Mesendoderm (in vitro differentiated cells): ENCODE measurements at regions not wholly inside any gene's neighbourhood (a gene's known extent, or its start where the extent isn't known, plus 50 kb on each side); places are given as distances from the start of the nearest gene placed in this dataset.

Experiments
- DNase-seq: peaks from one replicate; pipeline ENCODE4 v3.0.0; 2013
- H2AK5ac ChIP-seq: 2 replicates; pipeline ENCODE4 v1.6.1; 2013; ENCODE audit warnings: low read length, inconsistent platforms
- H2BK120ac ChIP-seq: 2 replicates; pipeline ENCODE4 v1.6.1; 2013; ENCODE audit warnings: low read depth, mild to moderate bottlenecking, low read length, moderate library complexity, mixed read lengths
- H2BK15ac ChIP-seq: replicated peaks from 2 replicates; pipeline ENCODE4 v1.6.1; 2013; ENCODE audit warnings: low read depth, mild to moderate bottlenecking, moderate library complexity
- H2BK5ac ChIP-seq: 2 replicates; pipeline ENCODE4 v1.6.1; 2013; ENCODE audit warnings: low read length, inconsistent platforms
- H3K18ac ChIP-seq: 2 replicates; pipeline ENCODE4 v1.6.1; 2013; ENCODE audit warnings: mild to moderate bottlenecking, low read length, mixed read lengths
- H3K23ac ChIP-seq: one replicate; pipeline ENCODE4 v1.6.1; 2013; ENCODE audit warnings: low read length
- H3K27ac ChIP-seq: 2 replicates; pipeline ENCODE4 v1.5.1; 2013; ENCODE audit warnings: low read depth, mild to moderate bottlenecking, inconsistent platforms, low read length, moderate library complexity
- H3K27me3 ChIP-seq: 2 replicates; pipeline ENCODE4 v1.6.1; 2013; ENCODE audit warnings: low read length, control low read depth, mild to moderate bottlenecking, inconsistent platforms; ENCODE audit not compliant: insufficient read depth, poor library complexity
- H3K36me3 ChIP-seq: 2 replicates; pipeline ENCODE4 v1.6.1; 2013; ENCODE audit warnings: low read length, inconsistent platforms; ENCODE audit not compliant: control insufficient read depth, insufficient read depth
- H3K4ac ChIP-seq: one replicate; pipeline ENCODE4 v1.6.1; 2013; ENCODE audit warnings: low read depth, mild to moderate bottlenecking, low read length, moderate library complexity
- H3K4me1 ChIP-seq: 2 replicates; pipeline ENCODE4 v1.6.1; 2013; ENCODE audit warnings: low read depth, low read length, inconsistent platforms; ENCODE audit not compliant: control insufficient read depth
- H3K4me2 ChIP-seq: 2 replicates; pipeline ENCODE4 v1.6.1; 2013; ENCODE audit warnings: low read length
- H3K4me3 ChIP-seq: 2 replicates; pipeline ENCODE4 v1.5.1; 2013; ENCODE audit warnings: mild to moderate bottlenecking, low read length
- H3K56ac ChIP-seq: one replicate; pipeline ENCODE4 v1.6.1; 2013; ENCODE audit warnings: low read length
- H3K79me1 ChIP-seq: 2 replicates; pipeline ENCODE4 v1.6.1; 2013; ENCODE audit warnings: low read length, inconsistent platforms
- H3K79me2 ChIP-seq: 2 replicates; pipeline ENCODE4 v1.6.1; 2013; ENCODE audit warnings: mild to moderate bottlenecking, low read length; ENCODE audit not compliant: control insufficient read depth, insufficient read depth
- H3K9ac ChIP-seq: 2 replicates; pipeline ENCODE4 v1.6.1; 2013; ENCODE audit warnings: low read length, inconsistent platforms
- H4K5ac ChIP-seq: one replicate; pipeline ENCODE4 v1.6.1; 2013; ENCODE audit warnings: low read length
- H4K8ac ChIP-seq: one replicate; pipeline ENCODE4 v1.6.1; 2013; ENCODE audit warnings: low read depth, mild to moderate bottlenecking, control low read depth, low read length, moderate library complexity
- WGBS: extraction: QIAGEN DNeasy Blood & Tissue Kit; methylation state at CpG from one replicate; pipeline ENCODE4 v1.1.7; 2013; ENCODE audit warnings: low lambda C conversion rate, missing lambda C conversion rate; ENCODE audit not compliant: insufficient coverage; ENCODE audit errors: extremely low coverage; 5-methylcytosine and 5-hydroxymethylcytosine counted together

DNA sequence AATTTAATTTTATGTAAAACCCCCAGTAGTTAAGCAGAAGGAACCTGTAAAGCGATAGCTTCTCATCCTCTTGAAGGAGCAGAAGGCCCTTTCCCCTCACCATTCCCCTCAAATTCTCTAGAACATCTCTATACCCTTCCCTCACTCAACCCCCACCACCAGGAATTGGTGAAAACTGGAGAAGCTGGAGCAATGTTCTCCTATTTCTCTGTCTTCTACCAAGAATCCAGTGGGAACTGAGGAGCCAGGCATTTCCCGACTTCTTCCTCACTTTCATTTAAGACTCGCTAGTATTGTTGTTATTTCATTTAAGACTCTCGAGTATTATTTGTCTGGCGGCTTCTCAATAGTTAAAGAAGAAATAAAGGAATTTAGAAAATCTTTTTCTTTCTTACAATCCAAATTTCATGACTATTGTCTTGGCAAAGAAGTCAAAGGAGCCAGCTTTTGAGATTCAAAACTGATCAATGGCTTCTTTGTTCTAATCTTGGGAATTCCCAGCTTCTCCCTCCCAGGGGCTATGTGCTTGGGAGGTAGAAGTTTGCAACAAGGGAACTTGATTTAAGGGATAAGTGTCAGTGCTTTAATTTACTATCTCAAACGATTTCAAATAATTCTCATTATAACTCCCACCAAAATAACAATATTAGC, 253.3 kb upstream of the ADGRL2 start:
- Histone ChIP-seq H2BK15ac (peak overlapping the region; percentile 23), H3K79me1 (no peaks in the 10 kb centered on the region), H3K4ac (no peak overlapping the region), H2BK5ac (no peak overlapping the region), H2BK120ac (no peak overlapping the region), H3K4me2 (no peak overlapping the region), H3K27me3 (no peaks in the 10 kb centered on the region), H4K5ac (no peak overlapping the region), H3K4me3 (no peak overlapping the region), H3K79me2 (no peaks in the 10 kb centered on the region), H3K4me1 (peaks cover 20% of the 10 kb centered on the region), H3K18ac (peak overlapping the region; percentile 82), H3K27ac (no peak overlapping the region), H3K56ac (no peak overlapping the region), H3K23ac (no peak overlapping the region), H4K8ac (no peak overlapping the region), H3K9ac (no peak overlapping the region), H2AK5ac (no peak overlapping the region), H3K36me3 (no peaks in the 10 kb centered on the region)
- DNase-seq: peak; percentile 39
- WGBS: no CpG with 5 or more reads among the region's 6 CpGs

DNA sequence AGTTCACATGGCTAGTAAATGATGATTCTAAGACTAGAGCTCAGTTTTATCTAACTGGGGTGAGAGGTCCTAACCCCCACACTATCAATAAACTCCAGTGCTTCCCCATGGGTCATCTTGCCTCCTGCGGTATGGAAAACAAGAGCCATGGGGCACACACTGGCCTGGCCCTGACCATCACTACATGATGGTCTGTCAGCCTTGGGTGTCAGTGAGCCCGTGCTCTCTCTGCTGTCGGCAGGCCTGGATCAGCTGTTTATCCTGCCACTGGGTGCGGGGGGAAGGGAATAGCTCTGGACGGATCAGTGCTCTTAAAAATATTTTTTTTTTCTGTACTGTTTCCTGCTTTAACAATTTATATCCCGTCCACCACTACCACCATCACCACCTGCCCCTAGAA, 255.0 kb upstream of the ADGRL2 start:
- Histone ChIP-seq H3K27me3 (no peaks in the 10 kb centered on the region), H3K79me2 (no peaks in the 10 kb centered on the region), H3K18ac (no peak overlapping the region), H3K4me3 (no peak overlapping the region), H4K5ac (no peak overlapping the region), H3K9ac (no peak overlapping the region), H3K36me3 (no peaks in the 10 kb centered on the region), H3K23ac (no peak overlapping the region), H3K4me1 (peaks cover 18% of the 10 kb centered on the region), H3K4ac (no peak overlapping the region), H3K27ac (no peak overlapping the region), H3K4me2 (no peak overlapping the region), H4K8ac (no peak overlapping the region), H2AK5ac (no peak overlapping the region), H2BK15ac (no peak overlapping the region), H3K79me1 (no peaks in the 10 kb centered on the region), H2BK120ac (no peak overlapping the region), H3K56ac (no peak overlapping the region), H2BK5ac (no peak overlapping the region)
- WGBS: no CpG with 5 or more reads among the region's 6 CpGs
- no peak for DNase-seq

DNA sequence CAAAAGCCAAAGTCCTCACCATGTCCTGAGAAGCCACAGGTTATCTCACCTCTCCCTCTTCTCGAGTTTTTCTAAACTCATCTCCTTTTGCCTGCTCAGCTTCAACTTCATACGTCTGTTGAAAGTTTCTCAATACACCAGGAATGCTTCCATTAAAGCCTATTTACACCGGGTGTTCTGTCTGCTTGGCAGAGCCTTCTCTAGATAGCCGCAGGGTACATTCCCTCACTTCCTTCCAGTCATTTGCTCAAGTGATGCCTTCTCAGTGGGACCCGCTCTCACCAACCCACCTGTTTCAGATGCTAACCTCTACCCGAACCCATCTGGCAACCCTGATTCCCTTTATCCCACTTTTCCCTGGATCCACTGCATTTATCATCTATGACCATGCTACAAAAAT, 257.0 kb upstream of the ADGRL2 start:
- Histone ChIP-seq H3K56ac (no peak overlapping the region), H3K79me1 (no peaks in the 10 kb centered on the region), H3K79me2 (no peaks in the 10 kb centered on the region), H3K18ac (peak overlapping the region; percentile 51), H3K4me2 (no peak overlapping the region), H2BK15ac (no peak overlapping the region), H3K4ac (no peak overlapping the region), H3K23ac (no peak overlapping the region), H3K27me3 (no peaks in the 10 kb centered on the region), H2BK5ac (no peak overlapping the region), H3K4me3 (no peak overlapping the region), H4K5ac (no peak overlapping the region), H3K4me1 (peaks cover 7% of the 10 kb centered on the region), H3K27ac (no peak overlapping the region), H2AK5ac (no peak overlapping the region), H3K9ac (no peak overlapping the region), H2BK120ac (no peak overlapping the region), H4K8ac (no peak overlapping the region), H3K36me3 (no peaks in the 10 kb centered on the region)
- no CpG with 5 or more reads among the region's 6 CpGs for WGBS
- peak; percentile 54 for DNase-seq

DNA sequence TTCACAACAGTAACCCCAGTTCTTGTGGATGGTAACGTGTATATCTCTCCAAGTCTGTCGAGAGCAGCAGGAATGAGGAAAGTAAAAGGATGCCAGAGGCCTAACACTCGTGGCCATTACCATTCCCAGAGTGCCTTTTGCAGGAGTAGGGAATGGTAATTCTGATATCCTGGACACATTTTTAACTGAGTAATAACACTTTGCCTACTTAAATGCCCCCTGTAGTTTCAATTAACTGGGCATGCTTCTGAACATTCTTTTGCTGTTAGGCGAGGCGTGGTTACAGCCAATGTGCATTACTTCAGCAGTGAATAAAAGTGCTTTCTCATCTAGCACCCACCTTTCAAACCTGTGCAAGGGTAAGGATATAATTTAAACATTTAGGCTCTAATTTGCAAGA, 258.5 kb upstream of the ADGRL2 start:
- Histone ChIP-seq H3K27me3 (no peaks in the 10 kb centered on the region), H3K4me3 (no peak overlapping the region), H3K56ac (no peak overlapping the region), H3K4ac (no peak overlapping the region), H3K4me2 (no peak overlapping the region), H2BK5ac (no peak overlapping the region), H2AK5ac (no peak overlapping the region), H3K27ac (no peak overlapping the region), H3K18ac (no peak overlapping the region), H4K5ac (no peak overlapping the region), H3K9ac (no peak overlapping the region), H2BK120ac (no peak overlapping the region), H3K79me2 (no peaks in the 10 kb centered on the region), H3K79me1 (no peaks in the 10 kb centered on the region), H3K23ac (no peak overlapping the region), H4K8ac (no peak overlapping the region), H2BK15ac (peak overlapping the region; percentile 25), H3K4me1 (peaks cover 5% of the 10 kb centered on the region), H3K36me3 (no peaks in the 10 kb centered on the region)
- DNase-seq: peak; percentile 50
- no CpG with 5 or more reads among the region's 5 CpGs for WGBS

DNA sequence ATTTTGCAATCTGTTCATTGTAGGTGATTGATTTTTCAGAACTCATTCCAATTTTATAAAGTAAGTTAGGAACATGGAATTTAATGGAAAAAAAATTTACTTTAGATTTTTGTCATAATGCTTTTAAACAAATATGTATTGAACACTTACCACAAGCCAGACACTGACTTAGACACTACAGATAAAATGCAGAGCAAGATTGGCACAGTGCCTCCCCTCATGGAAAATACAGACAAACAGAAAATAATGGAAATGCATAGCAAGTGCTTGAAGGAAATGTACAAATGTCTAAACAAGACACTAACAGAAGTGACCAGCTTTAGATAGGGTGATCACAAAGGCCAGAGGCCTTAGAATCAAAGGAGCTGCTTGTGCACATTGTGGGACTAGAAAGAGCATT, 260.5 kb upstream of the ADGRL2 start:
- Histone ChIP-seq H2BK15ac (no peak overlapping the region), H3K18ac (no peak overlapping the region), H4K8ac (no peak overlapping the region), H2AK5ac (no peak overlapping the region), H3K4me3 (no peak overlapping the region), H2BK5ac (no peak overlapping the region), H4K5ac (no peak overlapping the region), H3K27me3 (no peaks in the 10 kb centered on the region), H2BK120ac (no peak overlapping the region), H3K4me2 (no peak overlapping the region), H3K27ac (no peak overlapping the region), H3K23ac (no peak overlapping the region), H3K4me1 (peaks cover 5% of the 10 kb centered on the region), H3K56ac (no peak overlapping the region), H3K4ac (no peak overlapping the region), H3K36me3 (no peaks in the 10 kb centered on the region), H3K79me2 (no peaks in the 10 kb centered on the region), H3K79me1 (no peaks in the 10 kb centered on the region), H3K9ac (no peak overlapping the region)
- DNase-seq: no peak

DNA sequence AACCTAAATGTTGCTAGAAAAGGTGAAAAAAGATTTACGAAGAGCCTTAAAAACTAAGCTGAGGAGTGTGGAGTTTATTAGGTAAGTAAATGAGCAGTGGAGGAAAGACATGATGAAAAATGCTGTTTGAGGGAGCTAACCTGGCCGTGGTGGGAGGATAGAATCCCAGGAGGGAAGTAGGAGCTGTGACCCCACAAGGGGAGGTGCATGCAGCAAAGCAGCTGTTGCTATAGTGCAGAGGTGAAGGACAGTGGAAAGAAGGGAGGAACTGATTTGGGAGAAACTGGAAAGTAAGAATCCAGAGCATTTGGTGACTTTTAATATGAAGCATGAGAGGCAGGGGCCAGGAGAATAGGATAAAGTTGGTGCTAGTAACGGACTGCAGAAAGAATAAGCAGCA, 271.7 kb upstream of the ADGRL2 start:
- DNase-seq: no peak
- WGBS: 100% methylated on average over 1 of the region's 3 CpGs
- no peak overlapping the region for H3K9ac ChIP-seq

More for the DNA sequence above, 271.7 kb upstream of the ADGRL2 start:
- Histone ChIP-seq H3K79me1 (no peaks in the 10 kb centered on the region), H3K4me3 (no peak overlapping the region), H3K18ac (no peak overlapping the region), H3K56ac (no peak overlapping the region), H3K4me2 (no peak overlapping the region), H4K8ac (no peak overlapping the region), H2BK15ac (no peak overlapping the region), H2AK5ac (no peak overlapping the region), H3K79me2 (no peaks in the 10 kb centered on the region), H3K27ac (no peak overlapping the region), H3K23ac (no peak overlapping the region), H4K5ac (no peak overlapping the region), H2BK120ac (no peak overlapping the region), H3K36me3 (no peaks in the 10 kb centered on the region), H2BK5ac (no peak overlapping the region), H3K27me3 (no peaks in the 10 kb centered on the region), H3K4me1 (no peaks in the 10 kb centered on the region), H3K4ac (no peak overlapping the region)
